Astrocyte (in vitro differentiated cells and primary cell): ENCODE measurements at regions not wholly inside any gene's neighbourhood (a gene's known extent, or its start where the extent isn't known, plus 50 kb on each side); places are given as distances from the start of the nearest gene placed in this dataset.

Experiments used
- DNase-seq: peaks from one replicate; pipeline ENCODE4 v3.0.0-alpha.2; 2010; ENCODE audit warnings: low read depth
- FAIRE-seq: peaks from 2 replicates; lab custom pipeline; 2011; peaks lifted over from hg19 to GRCh38; lab: Jason Lieb, UNC
- H2AFZ ChIP-seq: 2 replicates; pipeline ENCODE4 v1.6.0; 2012; ENCODE audit warnings: low read depth, low read length, inconsistent platforms
- H3K27ac ChIP-seq: 2 replicates; pipeline ENCODE4 v1.5.1; 2011; ENCODE audit warnings: low read depth, low read length, inconsistent platforms
- H3K27me3 ChIP-seq: 2 replicates; pipeline ENCODE4 v1.6.0; 2011; ENCODE audit warnings: low read length, inconsistent platforms; ENCODE audit not compliant: insufficient read depth
- H3K36me3 ChIP-seq: 2 replicates; pipeline ENCODE4 v1.5.1; 2011; ENCODE audit warnings: low read length, inconsistent platforms; ENCODE audit not compliant: insufficient read depth
- H3K4me1 ChIP-seq: 2 replicates; pipeline ENCODE4 v1.5.1; 2011; ENCODE audit warnings: low read length, inconsistent platforms; ENCODE audit not compliant: insufficient read depth
- H3K4me2 ChIP-seq: 2 replicates; pipeline ENCODE4 v1.6.0; 2012; ENCODE audit warnings: low read length, inconsistent platforms
- H3K4me3 ChIP-seq: 2 replicates; pipeline ENCODE4 v1.5.1; 2011; ENCODE audit warnings: low read depth, mild to moderate bottlenecking, low read length, inconsistent platforms; ENCODE audit not compliant: insufficient read depth
- H3K79me2 ChIP-seq: 2 replicates; pipeline ENCODE4 v1.6.0; 2012; ENCODE audit warnings: mild to moderate bottlenecking, low read length, inconsistent platforms; ENCODE audit not compliant: insufficient read depth
- H3K9ac ChIP-seq: 2 replicates; pipeline ENCODE4 v1.6.0; 2012; ENCODE audit warnings: mild to moderate bottlenecking, low read length, inconsistent platforms
- H3K9me3 ChIP-seq: 2 replicates; pipeline ENCODE4 v1.5.1; 2012; ENCODE audit warnings: low read depth, mild to moderate bottlenecking, low read length, inconsistent platforms; ENCODE audit not compliant: insufficient read depth
- H4K20me1 ChIP-seq: 2 replicates; pipeline ENCODE4 v1.6.0; 2012; ENCODE audit warnings: low read length, inconsistent platforms; ENCODE audit not compliant: insufficient read depth
- H3K27ac Mint-ChIP-seq: one replicate; pipeline ENCODE4 v1.8.0; 2021; ENCODE audit warnings: mild to moderate bottlenecking, mixed read lengths; ENCODE audit not compliant: unreplicated experiment
- H3K27me3 Mint-ChIP-seq: one replicate; pipeline ENCODE4 v1.8.0; 2021; ENCODE audit warnings: low read depth, mixed read lengths; ENCODE audit not compliant: unreplicated experiment
- H3K36me3 Mint-ChIP-seq: one replicate; pipeline ENCODE4 v1.8.0; 2021; ENCODE audit warnings: low read depth, mixed read lengths; ENCODE audit not compliant: unreplicated experiment
- H3K4me1 Mint-ChIP-seq: one replicate; pipeline ENCODE4 v1.8.0; 2021; ENCODE audit warnings: low read depth, mixed read lengths; ENCODE audit not compliant: unreplicated experiment
- H3K4me3 Mint-ChIP-seq: one replicate; pipeline ENCODE4 v1.8.0; 2021; ENCODE audit warnings: mild to moderate bottlenecking, moderate library complexity, mixed read lengths; ENCODE audit not compliant: unreplicated experiment
- H3K9me3 Mint-ChIP-seq: one replicate; pipeline ENCODE4 v1.8.0; 2021; ENCODE audit warnings: mild to moderate bottlenecking, mixed read lengths; ENCODE audit not compliant: unreplicated experiment
- EZH2 ChIP-seq: IDR thresholded peaks from 2 replicates; pipeline ENCODE4 v1.6.1; 2012; ENCODE audit warnings: mild to moderate bottlenecking, low read length, inconsistent platforms; ENCODE audit not compliant: insufficient read depth
- TF ChIP-seq, protein P1 (sequence below): IDR thresholded peaks from 2 replicates; pipeline ENCODE4 v1.5.1; 2011; ENCODE audit warnings: low read depth, mild to moderate bottlenecking, inconsistent platforms, low read length, moderate library complexity; ENCODE audit not compliant: insufficient read depth

DNA sequence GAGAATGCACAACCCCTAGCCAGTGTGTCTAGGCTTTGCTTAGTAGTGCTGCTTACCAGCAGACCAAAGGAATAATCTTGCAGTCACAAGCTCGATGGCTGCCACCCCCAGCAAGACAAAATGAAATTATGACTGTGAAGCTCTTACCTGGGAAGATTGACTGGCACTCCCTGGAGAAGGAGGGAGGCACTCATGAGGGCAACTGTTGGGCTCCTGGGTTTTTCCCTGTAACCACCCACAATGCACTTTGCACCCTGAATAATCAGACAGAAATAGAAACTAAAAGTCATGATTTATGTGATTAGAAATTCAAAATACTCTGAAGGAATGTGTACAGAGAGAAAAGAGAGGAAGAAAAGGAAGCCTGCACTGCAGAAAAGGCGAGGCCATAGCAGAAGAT lies 144.3 kb upstream of the DGKB start:
- H3K9me3 ChIP-seq, result no peaks in the 10 kb centered on the region
- H3K4me1 Mint-ChIP-seq, result no peaks in the 10 kb centered on the region
- no peaks in the 10 kb centered on the region for H3K36me3 Mint-ChIP-seq
- H3K4me1 ChIP-seq, result no peaks in the 10 kb centered on the region
- no peaks in the 10 kb centered on the region for H4K20me1 ChIP-seq
- FAIRE-seq (no peak), DNase-seq (no peak)
- H3K4me2 ChIP-seq, result no peak overlapping the region
- no peaks in the 10 kb centered on the region for H3K9me3 Mint-ChIP-seq
- no peak overlapping the region for H3K27ac Mint-ChIP-seq
- no peaks in the 10 kb centered on the region for H3K27me3 Mint-ChIP-seq
- H3K4me3 Mint-ChIP-seq, result no peak overlapping the region
- H3K79me2 ChIP-seq, result no peaks in the 10 kb centered on the region
- no peak overlapping the region for H3K4me3 ChIP-seq
- H3K27ac ChIP-seq, result no peak overlapping the region
- no peak overlapping the region for H2AFZ ChIP-seq
- TF ChIP-seq, protein P1, sequence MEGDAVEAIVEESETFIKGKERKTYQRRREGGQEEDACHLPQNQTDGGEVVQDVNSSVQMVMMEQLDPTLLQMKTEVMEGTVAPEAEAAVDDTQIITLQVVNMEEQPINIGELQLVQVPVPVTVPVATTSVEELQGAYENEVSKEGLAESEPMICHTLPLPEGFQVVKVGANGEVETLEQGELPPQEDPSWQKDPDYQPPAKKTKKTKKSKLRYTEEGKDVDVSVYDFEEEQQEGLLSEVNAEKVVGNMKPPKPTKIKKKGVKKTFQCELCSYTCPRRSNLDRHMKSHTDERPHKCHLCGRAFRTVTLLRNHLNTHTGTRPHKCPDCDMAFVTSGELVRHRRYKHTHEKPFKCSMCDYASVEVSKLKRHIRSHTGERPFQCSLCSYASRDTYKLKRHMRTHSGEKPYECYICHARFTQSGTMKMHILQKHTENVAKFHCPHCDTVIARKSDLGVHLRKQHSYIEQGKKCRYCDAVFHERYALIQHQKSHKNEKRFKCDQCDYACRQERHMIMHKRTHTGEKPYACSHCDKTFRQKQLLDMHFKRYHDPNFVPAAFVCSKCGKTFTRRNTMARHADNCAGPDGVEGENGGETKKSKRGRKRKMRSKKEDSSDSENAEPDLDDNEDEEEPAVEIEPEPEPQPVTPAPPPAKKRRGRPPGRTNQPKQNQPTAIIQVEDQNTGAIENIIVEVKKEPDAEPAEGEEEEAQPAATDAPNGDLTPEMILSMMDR, result no peak
- TF ChIP-seq EZH2, result no peak
- no peak overlapping the region for H3K9ac ChIP-seq
- no peaks in the 10 kb centered on the region for H3K27me3 ChIP-seq
- no peaks in the 10 kb centered on the region for H3K36me3 ChIP-seq

DNA sequence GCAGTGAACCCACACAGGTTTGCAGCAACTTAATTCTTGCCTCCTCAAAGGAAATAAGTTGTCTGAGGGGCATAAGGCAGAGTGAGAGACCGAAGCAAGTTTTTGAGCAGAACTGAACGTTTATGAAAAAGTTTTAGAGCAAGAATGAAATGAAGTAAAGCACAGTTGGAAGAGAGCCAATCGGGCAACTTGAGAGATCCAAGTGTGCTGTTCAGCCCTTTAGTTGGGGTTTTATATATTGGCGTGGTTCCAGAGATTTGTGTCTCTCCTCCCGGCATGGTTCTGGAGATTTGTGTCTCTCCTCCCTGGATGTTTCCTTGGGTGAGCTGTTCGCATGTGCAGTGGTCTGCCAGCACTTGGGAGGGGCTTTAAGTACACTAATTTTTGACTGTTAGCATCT lies 141.4 kb upstream of the DGKB start:
- no peaks in the 10 kb centered on the region for H3K36me3 ChIP-seq
- Mint-ChIP-seq H3K36me3 (no peaks in the 10 kb centered on the region), H3K27me3 (no peaks in the 10 kb centered on the region), H3K4me1 (no peaks in the 10 kb centered on the region), H3K4me3 (no peak overlapping the region), H3K9me3 (no peaks in the 10 kb centered on the region), H3K27ac (no peak overlapping the region)
- DNase-seq (no peak), FAIRE-seq (no peak)
- no peaks in the 10 kb centered on the region for H3K9me3 ChIP-seq
- H3K4me2 ChIP-seq, result no peak overlapping the region
- H2AFZ ChIP-seq, result no peak overlapping the region
- H3K4me1 ChIP-seq, result no peaks in the 10 kb centered on the region
- no peak overlapping the region for H3K9ac ChIP-seq
- no peak overlapping the region for H3K27ac ChIP-seq
- no peaks in the 10 kb centered on the region for H4K20me1 ChIP-seq
- H3K27me3 ChIP-seq, result no peaks in the 10 kb centered on the region
- H3K79me2 ChIP-seq, result no peaks in the 10 kb centered on the region
- TF ChIP-seq, protein P1, result no peak
- TF ChIP-seq EZH2, result no peak
- H3K4me3 ChIP-seq, result no peak overlapping the region

DNA sequence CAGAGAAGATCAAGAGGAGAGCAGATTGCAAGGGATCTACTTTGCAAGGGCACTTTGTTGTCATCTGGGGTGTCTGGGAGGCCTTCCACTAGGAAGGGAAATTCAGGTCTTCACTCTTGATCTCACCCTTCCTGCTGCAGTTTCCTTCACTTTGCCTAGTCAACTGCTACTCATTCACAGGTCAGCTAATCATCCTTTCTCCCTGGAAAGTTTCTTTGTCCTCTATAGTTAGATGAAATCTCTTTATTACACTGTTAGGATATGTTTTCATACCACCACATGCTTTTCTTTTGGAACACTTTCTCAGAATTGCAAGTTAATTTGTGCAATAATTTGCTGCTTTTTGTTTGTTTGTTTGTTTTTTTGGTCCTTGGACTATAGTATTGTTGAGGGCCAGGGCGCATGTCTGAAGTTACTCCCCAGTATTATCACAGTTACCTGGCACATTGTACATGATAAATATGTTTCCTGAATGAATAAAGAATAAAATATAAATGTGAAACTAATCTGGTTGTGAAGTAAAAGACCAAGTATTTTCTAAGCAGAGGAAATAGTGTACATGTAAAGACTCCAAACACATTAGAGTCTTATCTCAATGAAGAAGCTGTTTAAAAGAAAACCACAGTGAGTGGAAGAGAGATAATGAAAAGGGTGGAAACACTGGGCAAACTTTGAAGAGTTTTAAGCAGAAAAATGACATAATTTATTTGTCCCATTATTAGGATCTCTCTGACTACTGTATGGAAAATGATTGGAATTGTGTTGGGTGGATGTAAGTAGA lies 139.9 kb upstream of the DGKB start:
- H3K27me3 Mint-ChIP-seq, result no peaks in the 10 kb centered on the region
- no peaks in the 10 kb centered on the region for H4K20me1 ChIP-seq
- H3K4me2 ChIP-seq, result no peak overlapping the region
- H3K9me3 ChIP-seq, result no peaks in the 10 kb centered on the region
- no peak for TF ChIP-seq EZH2
- TF ChIP-seq, protein P1, result no peak
- no peak overlapping the region for H3K9ac ChIP-seq
- no peak overlapping the region for H3K4me3 Mint-ChIP-seq
- no peak overlapping the region for H3K27ac ChIP-seq
- H3K27ac Mint-ChIP-seq, result no peak overlapping the region
- no peaks in the 10 kb centered on the region for H3K27me3 ChIP-seq
- H3K4me1 Mint-ChIP-seq, result no peaks in the 10 kb centered on the region
- no peaks in the 10 kb centered on the region for H3K9me3 Mint-ChIP-seq
- H3K79me2 ChIP-seq, result no peaks in the 10 kb centered on the region
- H3K4me3 ChIP-seq, result no peak overlapping the region
- DNase-seq (no peak), FAIRE-seq (no peak)
- no peak overlapping the region for H2AFZ ChIP-seq
- H3K4me1 ChIP-seq, result no peaks in the 10 kb centered on the region
- H3K36me3 ChIP-seq, result no peaks in the 10 kb centered on the region
- no peaks in the 10 kb centered on the region for H3K36me3 Mint-ChIP-seq
